BE2C (cell line): ENCODE measurements at regions not wholly inside any gene's neighbourhood (a gene's known extent, or its start where the extent isn't known, plus 50 kb on each side); places are given as distances from the start of the nearest gene placed in this dataset.

Source experiments
- DNase-seq: peaks from one replicate; pipeline ENCODE4 v3.0.0-alpha.2; 2020
- H3K27me3 ChIP-seq: fragments of 250-450 bp; sonication (Bioruptor Pico); 2 replicates; pipeline ENCODE4 v1.5.1; 2020; ENCODE audit warnings: mild to moderate bottlenecking
- H3K36me3 ChIP-seq: fragments of 250-450 bp; sonication (Bioruptor Pico); 2 replicates; pipeline ENCODE4 v1.5.1; 2020; ENCODE audit warnings: mild to moderate bottlenecking
- H3K4me1 ChIP-seq: fragments of 250-450 bp; sonication (Bioruptor Pico); 2 replicates; pipeline ENCODE4 v1.5.1; 2020
- H3K4me3 ChIP-seq: 2 replicates; pipeline ENCODE4 v1.5.1; 2011; ENCODE audit warnings: low read depth, low read length
- H3K9me3 ChIP-seq: fragments of 250-450 bp; sonication (Bioruptor Pico); 2 replicates; pipeline ENCODE4 v1.5.1; 2020
- CTCF ChIP-seq: IDR thresholded peaks from 2 replicates; pipeline ENCODE4 v1.5.1; 2012; ENCODE audit warnings: mild to moderate bottlenecking, low read depth, low read length

GRCh38 chr4:57448452-57448851, 338.3 kb upstream of the IGFBP7 start:
- Histone ChIP-seq H3K4me3 (no peak overlapping the region), H3K9me3 (no peaks in the 10 kb centered on the region), H3K36me3 (no peaks in the 10 kb centered on the region), H3K27me3 (no peaks in the 10 kb centered on the region), H3K4me1 (no peaks in the 10 kb centered on the region)
- TF ChIP-seq CTCF = no peak
- DNase-seq = no peak

GRCh38 chr4:57446266-57446665, 336.1 kb upstream of the IGFBP7 start:
- no peaks in the 10 kb centered on the region for H3K4me1 ChIP-seq
- H3K9me3 ChIP-seq = no peaks in the 10 kb centered on the region
- DNase-seq = no peak
- no peaks in the 10 kb centered on the region for H3K27me3 ChIP-seq
- no peak for TF ChIP-seq CTCF
- no peak overlapping the region for H3K4me3 ChIP-seq
- no peaks in the 10 kb centered on the region for H3K36me3 ChIP-seq

- no peak overlapping the region for H3K4me3 ChIP-seq
- DNase-seq = no peak
- no peaks in the 10 kb centered on the region for H3K4me1 ChIP-seq
- H3K9me3 ChIP-seq = no peaks in the 10 kb centered on the region
- H3K36me3 ChIP-seq = no peaks in the 10 kb centered on the region
- TF ChIP-seq CTCF = no peak
- H3K27me3 ChIP-seq = no peaks in the 10 kb centered on the region
Measured at GRCh38 chr4:57445686-57446085, 335.5 kb upstream of the IGFBP7 start.

GRCh38 chr4:57444671-57445070, 334.5 kb upstream of the IGFBP7 start:
- DNase-seq = no peak
- TF ChIP-seq CTCF = no peak
- H3K4me3 ChIP-seq = no peak overlapping the region
- H3K9me3 ChIP-seq = no peaks in the 10 kb centered on the region
- H3K27me3 ChIP-seq = no peaks in the 10 kb centered on the region
- no peaks in the 10 kb centered on the region for H3K36me3 ChIP-seq
- H3K4me1 ChIP-seq = no peaks in the 10 kb centered on the region

- Histone ChIP-seq H3K27me3 (no peaks in the 10 kb centered on the region), H3K9me3 (no peaks in the 10 kb centered on the region), H3K36me3 (no peaks in the 10 kb centered on the region), H3K4me3 (no peak overlapping the region), H3K4me1 (no peaks in the 10 kb centered on the region)
- no peak for TF ChIP-seq CTCF
- no peak for DNase-seq
Measured at GRCh38 chr4:57443787-57444186, 333.6 kb upstream of the IGFBP7 start.

GRCh38 chr4:57443308-57443707, 333.1 kb upstream of the IGFBP7 start:
- DNase-seq = no peak
- Histone ChIP-seq H3K9me3 (no peaks in the 10 kb centered on the region), H3K4me1 (no peaks in the 10 kb centered on the region), H3K27me3 (no peaks in the 10 kb centered on the region), H3K36me3 (no peaks in the 10 kb centered on the region), H3K4me3 (no peak overlapping the region)
- TF ChIP-seq CTCF = no peak
